Effector memory CD8-positive, alpha-beta T cell (primary cell): ENCODE measurements at regions not wholly inside any gene's neighbourhood (a gene's known extent, or its start where the extent isn't known, plus 50 kb on each side); places are given as distances from the start of the nearest gene placed in this dataset.

Experiments used
- ATAC-seq: fragments of 150-1000 bp; cut with Tn5 transposase; replicated peaks from 2 replicates; pipeline ENCODE4 v1.10.0; 2021; ENCODE audit warnings: mild to moderate bottlenecking, moderate library complexity
- DNase-seq, 3 experiments: peaks; one replicate each; pipeline ENCODE4 v3.0.0; 2021
- H3K27ac Mint-ChIP-seq, 2 donors: one replicate each; pipeline ENCODE4 v1.8.0; 2022; ENCODE audit warnings: mild to moderate bottlenecking in 2 of 2, mixed read lengths in 2 of 2, moderate library complexity in 2 of 2
- H3K27me3 Mint-ChIP-seq, 2 donors: one replicate each; pipeline ENCODE4 v1.8.0; 2022; ENCODE audit warnings: mixed read lengths in 2 of 2
- H3K36me3 Mint-ChIP-seq: one replicate; pipeline ENCODE4 v1.8.0; 2022; ENCODE audit warnings: mild to moderate bottlenecking, moderate library complexity, mixed read lengths; ENCODE audit not compliant: insufficient read depth
- H3K4me1 Mint-ChIP-seq, 2 donors: one replicate each; pipeline ENCODE4 v1.8.0; 2022; ENCODE audit warnings: low read depth in 2 of 2, mixed read lengths in 2 of 2
- H3K4me3 Mint-ChIP-seq, 2 donors: one replicate each; pipeline ENCODE4 v1.8.0; 2022; ENCODE audit warnings: mild to moderate bottlenecking in 2 of 2, mixed read lengths in 2 of 2, moderate library complexity in 2 of 2
- H3K9me3 Mint-ChIP-seq, 2 donors: one replicate each; pipeline ENCODE4 v1.8.0; 2022; ENCODE audit warnings: mixed read lengths in 2 of 2

GRCh38 chrX:42955349-42955748, 177.4 kb upstream of the PPP1R2C start:
- H3K27me3 Mint-ChIP-seq: no peaks in the 10 kb centered on the region
- ATAC-seq (no peak), DNase-seq (no peak)
- H3K9me3 Mint-ChIP-seq: no peaks in the 10 kb centered on the region
- peak overlapping the region in 1 of 2 donors; percentile 60 for H3K4me3 Mint-ChIP-seq
- H3K27ac Mint-ChIP-seq: peak overlapping the region in 1 of 2 donors; percentile 81
- no peaks in the 10 kb centered on the region for H3K36me3 Mint-ChIP-seq
- H3K4me1 Mint-ChIP-seq: peaks cover 3 to 5% of the 10 kb centered on the region in 2 donors

- ATAC-seq: no peak
- Mint-ChIP-seq H3K4me1 (no peaks in the 10 kb centered on the region), H3K9me3 (no peaks in the 10 kb centered on the region), H3K27me3 (no peaks in the 10 kb centered on the region), H3K4me3 (no peak overlapping the region), H3K27ac (no peak overlapping the region), H3K36me3 (no peaks in the 10 kb centered on the region)
- DNase-seq: no peak
Observed at GRCh38 chrX:42967681-42968300, 189.8 kb upstream of the PPP1R2C start.

GRCh38 chrX:42973321-42973720, 195.4 kb upstream of the PPP1R2C start:
- no peaks in the 10 kb centered on the region for H3K36me3 Mint-ChIP-seq
- no peak for DNase-seq
- no peak overlapping the region for H3K4me3 Mint-ChIP-seq

GRCh38 chrX:42975906-42976305, 197.9 kb upstream of the PPP1R2C start:
- DNase-seq: no peak
- H3K4me3 Mint-ChIP-seq: no peak overlapping the region
- ATAC-seq: no peak
- no peaks in the 10 kb centered on the region for H3K9me3 Mint-ChIP-seq
- H3K27ac Mint-ChIP-seq: no peak overlapping the region
- no peaks in the 10 kb centered on the region for H3K4me1 Mint-ChIP-seq
- no peaks in the 10 kb centered on the region for H3K36me3 Mint-ChIP-seq
- no peaks in the 10 kb centered on the region for H3K27me3 Mint-ChIP-seq

More at GRCh38 chrX:42973321-42973720, 195.4 kb upstream of the PPP1R2C start:
- H3K9me3 Mint-ChIP-seq: no peaks in the 10 kb centered on the region
- no peak for ATAC-seq
- no peak overlapping the region for H3K27ac Mint-ChIP-seq
- H3K27me3 Mint-ChIP-seq: no peaks in the 10 kb centered on the region
- H3K4me1 Mint-ChIP-seq: no peaks in the 10 kb centered on the region

GRCh38 chrX:42976746-42977366, 198.9 kb upstream of the PPP1R2C start:
- no peaks in the 10 kb centered on the region for H3K27me3 Mint-ChIP-seq
- no peak overlapping the region for H3K27ac Mint-ChIP-seq
- H3K36me3 Mint-ChIP-seq: no peaks in the 10 kb centered on the region
- no peaks in the 10 kb centered on the region for H3K4me1 Mint-ChIP-seq
- no peak overlapping the region for H3K4me3 Mint-ChIP-seq
- no peak for ATAC-seq
- DNase-seq: no peak
- no peaks in the 10 kb centered on the region for H3K9me3 Mint-ChIP-seq

GRCh38 chrX:42978655-42979379, 200.9 kb upstream of the PPP1R2C start:
- Mint-ChIP-seq H3K27ac (no peak overlapping the region), H3K4me1 (no peaks in the 10 kb centered on the region), H3K9me3 (no peaks in the 10 kb centered on the region), H3K36me3 (no peaks in the 10 kb centered on the region), H3K4me3 (no peak overlapping the region), H3K27me3 (no peaks in the 10 kb centered on the region)
- no peak for ATAC-seq
- no peak for DNase-seq

GRCh38 chrX:42988700-42989099, 210.7 kb upstream of the PPP1R2C start:
- no peaks in the 10 kb centered on the region for H3K27me3 Mint-ChIP-seq
- DNase-seq (no peak), ATAC-seq (no peak)
- no peaks in the 10 kb centered on the region for H3K9me3 Mint-ChIP-seq
- H3K36me3 Mint-ChIP-seq: no peaks in the 10 kb centered on the region
- no peak overlapping the region for H3K4me3 Mint-ChIP-seq
- H3K4me1 Mint-ChIP-seq: no peaks in the 10 kb centered on the region
- H3K27ac Mint-ChIP-seq: no peak overlapping the region

- Mint-ChIP-seq H3K36me3 (no peaks in the 10 kb centered on the region), H3K27ac (no peak overlapping the region), H3K4me3 (no peak overlapping the region), H3K9me3 (no peaks in the 10 kb centered on the region), H3K4me1 (peaks cover 0 to 4% of the 10 kb centered on the region in 2 donors), H3K27me3 (no peaks in the 10 kb centered on the region)
- DNase-seq (no peak), ATAC-seq (no peak)
Observed at GRCh38 chrX:42992199-42992943, 214.4 kb upstream of the PPP1R2C start.

GRCh38 chrX:42996861-42997260, 218.9 kb upstream of the PPP1R2C start:
- H3K27ac Mint-ChIP-seq: no peak overlapping the region
- H3K4me1 Mint-ChIP-seq: peaks cover 0 to 4% of the 10 kb centered on the region in 2 donors
- no peaks in the 10 kb centered on the region for H3K27me3 Mint-ChIP-seq
- no peaks in the 10 kb centered on the region for H3K36me3 Mint-ChIP-seq
- no peak overlapping the region for H3K4me3 Mint-ChIP-seq
- H3K9me3 Mint-ChIP-seq: no peaks in the 10 kb centered on the region
- no peak for DNase-seq
- ATAC-seq: no peak

GRCh38 chrX:43000121-43000520, 222.2 kb upstream of the PPP1R2C start:
- Mint-ChIP-seq H3K27ac (no peak overlapping the region), H3K9me3 (no peaks in the 10 kb centered on the region), H3K27me3 (no peaks in the 10 kb centered on the region), H3K36me3 (no peaks in the 10 kb centered on the region), H3K4me1 (peaks cover 0 to 4% of the 10 kb centered on the region in 2 donors), H3K4me3 (no peak overlapping the region)
- no peak for DNase-seq
- ATAC-seq: no peak

GRCh38 chrX:43002526-43003203, 224.7 kb upstream of the PPP1R2C start:
- DNase-seq: no peak
- H3K36me3 Mint-ChIP-seq: no peaks in the 10 kb centered on the region
- ATAC-seq: no peak
- no peak overlapping the region for H3K4me3 Mint-ChIP-seq
- H3K9me3 Mint-ChIP-seq: no peaks in the 10 kb centered on the region
- H3K4me1 Mint-ChIP-seq: no peaks in the 10 kb centered on the region
- no peak overlapping the region for H3K27ac Mint-ChIP-seq
- H3K27me3 Mint-ChIP-seq: no peaks in the 10 kb centered on the region

GRCh38 chrX:43003204-43003565, 225.2 kb upstream of the PPP1R2C start:
- Mint-ChIP-seq H3K27me3 (no peaks in the 10 kb centered on the region), H3K9me3 (no peaks in the 10 kb centered on the region), H3K4me3 (no peak overlapping the region), H3K27ac (no peak overlapping the region), H3K4me1 (no peaks in the 10 kb centered on the region), H3K36me3 (no peaks in the 10 kb centered on the region)
- ATAC-seq (no peak), DNase-seq (no peak)

GRCh38 chrX:43003939-43004338, 226.0 kb upstream of the PPP1R2C start:
- ATAC-seq (no peak), DNase-seq (no peak)
- H3K4me3 Mint-ChIP-seq: no peak overlapping the region
- H3K27me3 Mint-ChIP-seq: no peaks in the 10 kb centered on the region
- H3K36me3 Mint-ChIP-seq: no peaks in the 10 kb centered on the region
- no peaks in the 10 kb centered on the region for H3K9me3 Mint-ChIP-seq
- peaks cover 1 to 2% of the 10 kb centered on the region in 2 donors for H3K4me1 Mint-ChIP-seq
- H3K27ac Mint-ChIP-seq: peak overlapping the region in 1 of 2 donors; percentile 35
